Stimulated activated CD4-positive, alpha-beta T cell treated with anti-CD3 and anti-CD28 coated beads, Interleukin-1b, Interleukin-23, amount 100 ng/mL, for 4 hours (primary cell): ENCODE measurements at regions not wholly inside any gene's neighbourhood (a gene's known extent, or its start where the extent isn't known, plus 50 kb on each side); places are given as distances from the start of the nearest gene placed in this dataset.

Experiments
- DNase-seq, 2 donors: peaks; one replicate each; pipeline ENCODE4 v3.0.0-alpha.2; 2020; ENCODE audit warnings: low read depth in 2 of 2

DNA sequence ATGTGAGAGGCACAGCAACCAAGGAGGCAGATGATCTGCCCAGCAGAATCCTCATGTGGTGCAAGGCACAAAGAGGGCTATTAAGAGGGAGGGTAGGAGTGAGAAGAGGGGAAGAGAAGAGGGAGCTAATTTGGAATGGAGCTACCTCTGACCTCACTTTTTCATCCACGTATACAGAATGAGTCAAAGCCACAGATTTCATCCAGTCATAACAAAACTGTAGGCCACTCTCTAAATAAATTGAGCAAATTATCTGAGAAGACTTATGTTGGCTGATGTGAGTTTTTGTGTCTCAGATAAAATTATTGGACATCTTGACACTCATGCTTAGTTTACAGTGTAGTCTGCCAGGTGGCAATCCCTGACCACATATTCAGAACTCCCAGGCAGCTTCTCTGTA lies 325.6 kb downstream of the TTLL7 start:
- no peak for DNase-seq

DNA sequence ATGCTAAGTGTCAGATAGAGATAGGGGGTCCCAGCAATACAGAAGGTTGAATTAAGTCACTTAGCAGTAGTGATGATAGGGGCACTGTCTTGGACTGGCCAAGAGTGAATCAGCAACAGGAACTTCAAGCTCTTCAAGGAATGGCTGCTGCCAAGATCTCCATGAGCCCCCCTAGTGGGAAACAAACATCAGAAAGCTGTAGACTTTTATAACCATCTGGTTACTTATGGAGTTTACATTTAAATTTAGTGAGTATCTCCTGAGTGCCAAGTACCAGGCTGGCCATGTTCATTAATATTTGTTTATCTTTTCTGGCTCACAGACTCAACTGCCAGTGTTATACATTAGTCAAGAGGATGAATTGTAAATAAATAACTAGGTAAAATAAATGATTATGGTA lies 327.3 kb downstream of the TTLL7 start:
- no peak for DNase-seq

DNA sequence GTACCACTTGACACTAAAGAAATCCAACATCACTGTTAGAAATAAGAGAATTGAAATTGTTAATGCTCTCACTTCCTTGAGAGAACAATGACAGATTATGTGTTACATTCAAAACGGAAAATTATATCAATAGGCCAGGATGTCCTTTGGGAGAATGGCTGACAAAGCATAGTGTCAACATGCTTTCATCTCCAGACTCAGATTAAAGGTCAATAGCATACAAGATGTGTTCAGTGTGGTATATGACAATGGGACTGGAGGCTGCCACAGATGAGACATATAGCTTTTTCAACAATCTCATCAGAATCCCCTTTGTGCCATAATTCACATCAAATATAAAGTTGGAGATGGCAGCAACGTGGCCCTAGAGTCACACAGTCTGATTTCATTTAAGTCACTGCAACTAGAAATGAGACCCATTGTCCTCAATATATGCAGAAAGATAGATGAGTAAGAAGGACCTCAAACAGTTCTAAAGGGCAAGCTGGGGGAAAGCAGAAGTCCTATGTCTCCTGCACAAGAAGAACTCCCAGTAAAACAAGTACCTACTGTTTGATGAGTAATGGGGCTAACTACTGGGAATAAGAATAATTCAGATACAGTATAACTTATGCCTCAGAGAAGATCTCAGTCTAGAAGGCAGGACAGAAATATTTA lies 327.9 kb downstream of the TTLL7 start:
- DNase-seq: no peak

DNA sequence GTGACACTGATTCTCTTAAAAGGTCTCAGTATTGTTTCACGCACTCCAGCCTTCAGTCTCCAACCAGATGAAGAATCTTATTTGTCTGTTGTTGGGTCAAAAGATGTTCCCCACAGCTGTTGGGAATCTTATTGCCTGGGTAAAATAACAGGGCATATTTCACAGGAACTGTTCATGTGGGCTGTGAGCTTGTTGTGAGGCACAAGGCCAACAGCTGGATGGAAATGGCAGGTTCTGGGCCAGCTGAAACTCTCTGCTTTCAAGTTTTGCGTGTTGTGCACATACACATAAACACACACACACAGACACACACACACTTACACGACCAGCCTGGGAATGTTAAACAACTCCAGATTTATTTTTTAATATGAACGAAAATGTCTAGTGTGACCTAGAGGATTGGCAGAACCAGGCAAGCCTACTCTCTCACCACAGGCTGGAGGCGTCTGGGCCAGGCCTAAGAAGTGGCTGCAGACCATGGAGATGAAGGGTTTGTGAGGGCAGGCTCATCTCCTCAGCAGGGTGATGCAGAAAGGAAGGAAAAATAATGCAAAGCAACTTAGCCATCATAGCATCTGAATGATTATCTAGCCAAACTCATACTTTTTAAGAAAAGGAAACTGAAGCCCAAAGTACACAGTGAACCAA lies 357.0 kb downstream of the TTLL7 start:
- no peak for DNase-seq

DNA sequence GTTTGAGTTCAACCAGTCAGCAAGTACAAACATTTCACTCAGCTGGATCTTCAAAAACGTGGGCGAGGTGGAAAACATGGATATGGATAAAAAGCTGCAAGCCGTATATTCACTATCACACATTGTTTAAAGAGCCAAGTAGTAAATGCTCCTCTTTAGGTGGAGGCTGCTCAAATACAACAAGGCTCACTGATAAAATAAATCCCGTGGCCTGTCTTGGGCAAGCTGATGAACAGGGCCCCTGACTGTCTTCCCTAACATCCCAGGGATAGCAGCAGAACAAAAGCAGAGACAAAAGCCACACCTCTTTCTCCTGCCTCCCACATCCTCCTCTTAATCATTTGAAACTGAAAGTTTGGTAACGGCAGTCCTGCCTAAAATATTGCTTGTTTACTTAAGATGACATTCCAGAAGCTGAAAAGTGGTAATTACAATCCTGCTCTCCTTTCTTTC lies 357.7 kb downstream of the TTLL7 start:
- no peak for DNase-seq

DNA sequence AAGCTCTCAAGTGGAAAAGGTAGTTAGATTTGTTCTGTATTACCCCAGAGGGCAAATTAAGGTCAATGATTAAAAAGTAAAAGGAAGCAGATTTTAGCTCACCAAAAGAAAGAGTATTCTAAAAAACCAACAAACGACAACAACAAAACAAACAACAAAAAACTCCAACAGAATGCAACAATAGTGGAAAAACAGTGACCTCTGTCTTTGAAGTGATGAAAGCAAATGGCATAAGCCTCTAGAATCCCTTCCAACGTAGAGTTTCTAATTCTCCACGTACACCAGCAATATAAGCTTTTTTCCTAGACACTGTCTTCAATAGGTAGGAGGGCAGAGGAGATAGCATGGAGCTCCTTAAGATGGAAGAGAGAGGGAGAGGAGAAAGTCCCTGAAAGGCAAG lies 359.1 kb downstream of the TTLL7 start:
- DNase-seq: no peak

DNA sequence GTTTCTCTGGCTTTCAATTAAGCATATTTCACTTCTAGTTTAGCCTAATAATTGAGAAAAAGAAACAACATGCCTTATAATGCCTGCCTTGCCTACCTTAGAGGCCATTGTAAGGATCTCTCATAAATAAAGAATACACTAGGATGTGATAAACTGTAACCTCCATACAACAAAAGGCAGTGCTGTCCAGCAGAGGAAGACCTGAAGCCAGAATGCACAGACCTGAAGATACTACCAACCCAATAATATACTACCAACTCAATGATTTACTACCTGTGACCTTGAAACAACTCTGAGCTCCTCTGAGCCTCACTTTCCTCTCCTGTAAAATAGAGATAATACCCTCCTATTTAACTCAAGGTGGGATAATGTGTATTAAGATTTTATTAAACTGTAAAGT lies 361.3 kb downstream of the TTLL7 start:
- no peak for DNase-seq

DNA sequence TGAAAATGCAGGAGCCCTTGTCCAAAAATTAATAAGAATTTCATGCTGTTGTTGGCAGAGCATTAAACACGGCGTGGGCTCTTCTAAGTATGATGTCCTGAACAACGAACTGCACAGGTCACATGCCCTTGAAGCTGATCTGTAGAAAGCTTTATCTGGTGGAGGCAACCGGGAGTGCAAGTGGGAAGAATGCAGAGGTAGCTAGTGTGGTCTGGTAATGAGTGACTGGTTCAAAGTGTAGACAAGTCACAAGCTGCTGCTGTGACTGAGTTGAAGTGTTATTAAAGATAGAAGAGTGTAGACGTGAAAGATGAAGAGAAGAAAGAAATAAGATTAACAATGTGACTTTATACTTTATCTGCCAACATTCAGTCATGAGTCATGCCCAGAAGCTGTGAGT lies 361.9 kb downstream of the TTLL7 start:
- DNase-seq: no peak

DNA sequence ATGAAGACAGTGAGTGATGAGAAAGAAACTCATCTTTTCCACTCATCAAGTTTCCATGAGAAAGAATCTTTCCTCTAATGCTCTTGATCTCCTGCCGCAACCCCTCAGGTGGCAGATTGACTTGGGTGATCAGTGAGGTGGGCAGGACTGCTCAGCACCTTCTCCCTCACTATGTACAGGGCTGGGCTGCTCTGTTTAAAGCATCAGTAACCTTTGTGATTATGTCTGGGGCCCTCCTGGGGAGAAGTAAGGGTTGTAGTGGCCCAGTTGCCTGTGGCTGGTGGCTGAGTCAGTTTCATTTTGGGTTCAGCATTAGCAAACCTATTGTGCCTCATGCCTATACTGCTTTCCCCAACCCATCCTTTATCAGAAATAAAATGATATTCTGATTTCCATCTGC lies 366.0 kb downstream of the TTLL7 start:
- no peak for DNase-seq

DNA sequence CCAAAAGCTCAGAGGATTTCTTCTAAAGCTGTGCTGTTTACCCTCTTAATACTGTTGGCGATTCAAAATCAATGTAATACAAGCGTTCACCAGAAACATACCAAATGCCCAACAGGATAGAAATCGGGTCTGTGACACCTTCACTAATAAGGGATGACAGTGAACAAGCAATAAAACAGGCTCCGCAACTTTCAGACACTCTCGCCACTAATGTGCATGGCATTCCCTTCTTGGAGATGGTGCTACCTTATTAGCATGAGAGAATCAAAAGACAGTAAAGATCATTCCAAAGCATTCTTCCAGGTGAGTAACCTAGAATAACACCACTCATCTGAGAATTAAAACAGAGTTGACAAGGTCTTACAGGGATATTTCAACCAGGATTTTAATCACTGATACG lies 367.1 kb downstream of the TTLL7 start:
- no peak for DNase-seq

DNA sequence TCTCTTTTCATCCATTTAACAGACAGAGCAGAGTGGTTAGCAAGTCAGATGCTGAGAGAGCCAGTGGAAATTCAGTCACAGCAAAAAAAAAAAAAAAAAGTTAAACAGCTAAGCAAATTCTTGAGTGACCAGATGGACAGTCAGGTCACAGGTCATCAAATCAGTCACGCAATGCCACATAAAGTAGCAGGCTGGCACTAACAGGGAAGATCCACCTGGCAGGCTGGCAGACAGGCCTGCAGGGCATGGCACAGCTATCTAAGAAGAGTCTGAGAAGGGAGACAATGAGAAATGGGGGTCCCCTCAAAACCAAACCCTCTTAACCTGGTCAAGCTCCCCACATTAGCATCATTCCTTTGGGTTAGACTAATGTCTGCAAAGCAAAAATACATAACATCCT lies 371.9 kb downstream of the TTLL7 start:
- DNase-seq: no peak

DNA sequence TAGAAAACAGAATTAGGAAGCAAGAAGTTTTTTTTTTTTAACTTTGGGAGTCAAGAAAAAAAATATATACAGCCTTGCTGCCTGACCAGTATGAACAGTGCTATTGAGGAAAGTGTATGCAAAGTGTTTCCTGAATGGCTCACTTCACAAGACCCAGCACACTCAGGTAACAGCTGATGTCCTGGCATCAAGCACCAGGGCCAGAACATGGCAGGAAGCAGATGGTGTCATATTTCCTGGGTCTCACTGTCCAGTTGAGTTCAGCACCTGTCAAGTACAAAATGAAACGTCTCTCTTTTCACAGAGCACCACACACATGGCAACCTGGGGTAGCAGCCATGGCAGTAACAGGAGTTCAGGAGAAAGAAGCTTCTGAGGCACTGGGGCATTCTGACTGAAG lies 372.3 kb downstream of the TTLL7 start:
- DNase-seq: no peak

DNA sequence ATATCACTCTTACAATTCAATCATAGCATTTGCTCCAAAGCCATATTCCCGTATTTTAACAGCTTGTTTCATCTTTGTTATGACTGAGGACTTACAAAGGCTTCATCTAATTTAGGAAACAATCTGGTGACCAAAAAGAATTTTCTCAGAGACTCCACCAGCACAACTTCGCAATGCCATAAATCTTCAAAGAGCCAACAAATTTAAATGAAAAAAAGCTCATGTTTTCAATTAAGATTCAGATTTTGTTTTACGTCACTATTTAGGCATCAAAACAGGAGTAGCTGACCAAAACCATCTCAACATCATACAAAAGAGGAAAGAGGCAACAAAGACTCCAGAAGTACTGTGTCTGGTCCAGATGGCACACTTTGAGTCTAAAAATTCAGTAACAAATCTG lies 373.3 kb downstream of the TTLL7 start:
- no peak for DNase-seq

DNA sequence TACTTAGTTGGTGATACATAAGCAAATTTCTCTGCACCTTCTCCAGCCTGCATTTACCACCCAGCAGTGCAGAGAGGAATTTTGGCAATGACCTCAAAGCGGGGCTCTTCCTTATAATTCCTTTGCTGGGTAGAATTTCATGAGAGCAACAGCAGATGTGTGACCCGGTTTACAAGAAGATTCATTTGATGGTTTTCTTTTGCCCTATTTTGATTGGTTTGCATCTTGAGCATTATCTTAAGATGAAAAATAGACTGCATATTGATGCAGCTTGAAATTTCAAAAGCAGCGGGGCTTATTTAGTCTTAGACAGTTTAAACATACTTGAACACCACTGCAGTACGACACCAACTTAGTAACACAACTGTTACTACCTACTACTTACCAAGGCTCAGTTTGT lies 378.9 kb downstream of the TTLL7 start:
- no peak for DNase-seq

DNA sequence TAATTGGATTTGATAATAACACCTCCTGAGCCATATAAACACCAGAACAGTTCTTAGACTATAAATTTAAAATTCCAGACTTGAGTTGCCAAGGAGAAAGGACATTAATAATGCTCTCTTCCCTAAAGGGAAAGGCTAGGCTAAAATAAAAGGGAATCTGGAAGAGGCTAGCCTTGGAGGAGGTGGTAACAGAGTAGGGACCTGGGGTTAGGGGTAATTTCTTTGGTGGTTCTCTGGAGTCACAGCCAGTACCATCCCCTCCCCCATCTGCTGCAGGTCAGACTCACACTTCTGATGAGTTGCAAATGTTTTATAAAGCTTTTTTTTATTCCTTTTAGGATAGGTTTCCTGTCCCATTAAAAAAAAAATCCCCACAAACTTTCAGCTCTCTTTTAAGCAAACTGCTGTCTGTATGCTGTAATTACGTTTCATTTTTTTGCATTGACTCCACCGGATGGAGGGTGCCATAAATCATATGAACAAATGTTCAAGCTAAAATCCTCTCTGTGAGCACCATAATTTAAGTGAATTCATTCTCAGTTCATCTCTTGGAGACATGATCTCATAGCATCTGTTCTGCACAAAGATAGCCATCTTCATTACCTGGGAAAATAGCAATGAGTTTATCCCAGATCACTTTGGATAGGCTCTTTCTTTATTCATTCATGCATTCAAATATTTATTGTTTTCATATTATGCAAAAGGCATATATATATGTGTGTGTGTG lies 379.6 kb downstream of the TTLL7 start:
- no peak for DNase-seq

DNA sequence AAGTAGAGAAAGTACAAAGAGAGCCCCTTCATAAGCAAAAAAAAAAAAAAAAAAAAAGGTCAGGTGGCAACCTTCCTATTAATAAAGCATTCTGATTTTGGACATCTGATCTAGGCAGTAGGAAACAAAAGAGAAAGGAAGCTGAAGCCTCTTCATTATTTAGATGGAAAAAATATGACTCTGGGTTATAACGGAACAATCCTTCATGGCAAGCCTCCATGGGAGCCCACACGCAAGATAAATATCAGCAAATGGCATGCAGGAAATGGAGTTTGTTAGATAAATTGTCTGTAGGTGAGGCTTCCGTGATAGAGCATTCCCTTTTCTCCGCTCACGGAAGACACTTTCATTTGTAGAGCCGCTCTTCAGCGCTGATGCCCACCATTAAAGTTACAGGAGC lies 381.0 kb downstream of the TTLL7 start:
- DNase-seq: no peak

DNA sequence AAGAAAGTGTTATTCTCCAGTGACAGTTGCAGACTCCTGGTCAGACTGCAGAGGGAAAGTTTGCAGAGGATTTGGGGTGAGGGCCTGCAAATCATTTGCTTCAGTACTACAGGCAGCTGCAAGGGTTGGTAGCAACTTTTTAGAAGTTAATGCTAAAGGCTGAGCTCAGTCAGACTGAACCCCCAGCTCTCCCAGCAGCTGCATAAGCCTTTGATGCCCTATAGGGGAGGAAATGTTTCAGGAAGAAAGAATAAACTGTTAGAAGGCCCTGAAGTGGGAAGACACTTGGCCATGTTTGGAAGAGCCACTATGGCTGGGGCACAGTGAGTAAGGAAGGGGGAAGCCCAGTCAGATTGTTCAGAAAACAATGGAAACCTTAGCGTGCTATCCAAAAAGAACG lies 383.6 kb downstream of the TTLL7 start:
- DNase-seq: no peak

DNA sequence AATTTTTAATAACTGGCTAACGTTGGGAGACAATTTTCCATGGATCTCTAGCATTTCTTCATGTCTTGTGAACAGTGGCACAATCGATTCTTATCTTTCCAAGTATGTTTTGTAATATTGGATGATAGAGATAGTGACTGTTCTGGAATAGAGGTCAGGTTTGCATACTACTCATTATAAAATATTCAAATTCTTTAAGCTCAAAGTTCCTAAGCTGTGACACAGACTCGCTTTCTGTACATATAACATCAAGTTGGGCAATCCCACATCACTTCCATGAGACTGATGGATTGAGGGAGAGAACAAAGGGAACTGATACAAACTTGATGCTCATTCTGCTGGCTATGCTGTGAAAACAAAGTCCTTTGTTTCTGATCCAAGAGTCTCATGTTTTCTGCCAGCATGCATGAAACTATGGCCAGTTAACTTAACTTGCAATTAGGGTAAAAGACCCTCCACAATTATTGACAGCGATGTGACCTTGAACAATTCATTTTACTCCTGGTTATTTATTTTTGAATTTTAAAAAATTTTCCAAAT lies 392.4 kb downstream of the TTLL7 start:
- no peak for DNase-seq

DNA sequence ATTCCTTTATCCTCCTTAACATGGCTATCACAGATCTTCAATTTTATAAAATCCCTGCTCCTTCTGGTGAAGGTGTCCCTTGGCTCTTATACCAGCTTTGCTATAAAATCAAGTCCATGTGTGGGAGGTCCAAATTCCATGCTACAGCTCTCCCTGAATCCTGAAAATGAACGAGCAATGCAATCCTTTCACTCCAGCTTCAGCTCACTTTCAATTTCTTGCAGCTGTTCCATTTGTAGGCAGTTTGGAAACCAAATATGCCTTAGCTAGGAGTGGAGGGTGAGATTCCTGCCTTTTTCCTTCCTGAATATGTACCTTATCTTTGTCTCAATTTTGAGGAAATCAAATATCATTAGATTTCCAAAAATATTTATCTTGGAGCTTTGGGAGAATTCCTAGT lies 402.6 kb downstream of the TTLL7 start:
- no peak for DNase-seq

DNA sequence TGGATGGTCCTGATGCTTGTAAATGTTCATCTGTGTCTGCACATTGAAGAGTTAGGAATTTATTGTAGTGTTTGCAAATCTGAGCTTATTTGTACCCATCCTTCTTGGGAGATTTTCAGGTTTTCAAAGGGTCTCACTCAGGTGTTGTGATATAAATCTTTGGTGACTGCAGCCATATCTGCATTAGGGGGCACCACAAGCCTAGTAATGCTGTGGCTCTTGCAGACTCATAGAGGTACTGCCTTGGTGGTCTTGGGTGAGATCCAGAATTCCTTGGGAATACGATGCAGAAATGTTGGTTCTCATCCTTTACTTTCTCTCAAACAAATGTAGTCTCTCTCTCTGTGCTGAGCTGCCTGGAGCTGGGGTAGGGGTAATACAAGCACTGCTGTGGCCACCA lies 405.9 kb downstream of the TTLL7 start:
- DNase-seq: no peak

DNA sequence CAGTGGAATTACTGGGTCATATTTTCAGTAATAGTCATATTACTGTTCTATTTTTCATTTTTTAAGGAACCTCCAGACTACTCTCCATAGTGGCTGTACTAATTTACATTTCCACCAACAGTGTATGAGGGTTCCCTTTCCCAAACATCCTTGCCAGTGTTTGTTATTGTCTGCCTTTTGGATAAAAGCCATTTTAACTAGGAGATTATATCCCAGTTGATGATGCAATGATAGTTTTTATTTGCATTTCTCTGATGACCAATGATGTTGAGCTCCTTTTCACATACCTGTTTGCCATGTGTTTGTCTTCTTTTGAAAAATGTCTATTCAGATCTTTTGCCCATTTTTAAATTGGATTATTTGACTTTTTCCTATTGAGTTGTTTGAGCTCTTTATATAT lies 410.8 kb downstream of the TTLL7 start:
- no peak for DNase-seq

DNA sequence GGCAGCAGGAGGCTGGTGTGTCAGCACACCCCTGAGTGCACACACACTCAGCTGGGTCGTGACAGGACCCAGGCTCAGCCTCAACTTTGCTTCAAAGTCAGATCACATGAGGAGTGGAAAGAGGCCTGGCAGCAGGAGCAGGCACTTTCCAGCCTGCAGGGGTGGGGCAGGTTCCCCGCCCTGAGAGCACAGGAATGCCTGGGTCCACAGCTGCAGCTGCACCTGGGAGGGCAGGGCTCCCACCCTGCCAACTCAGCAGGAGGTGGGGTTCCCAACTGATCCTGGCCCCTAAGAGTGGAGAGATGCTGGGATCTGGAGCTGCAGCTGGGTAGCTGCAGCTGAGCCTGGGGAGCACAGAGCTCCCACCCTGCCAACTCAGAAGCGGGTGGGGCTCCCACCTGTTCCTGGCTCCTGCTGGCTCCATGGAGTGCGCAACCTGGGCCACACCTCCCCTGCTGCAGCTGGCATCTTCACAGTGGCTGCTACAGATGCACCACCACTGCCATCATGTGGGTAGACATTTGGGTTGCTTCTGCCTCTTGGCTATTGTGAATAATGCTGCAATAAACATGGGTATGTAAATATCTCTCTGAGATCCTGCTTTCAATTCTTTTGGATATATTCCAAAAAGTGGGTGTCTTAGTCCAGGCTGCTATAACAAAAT lies 415.4 kb downstream of the TTLL7 start:
- DNase-seq: peak in 1 of 2 donors; percentile 3
